NCI-H1930 (cell line): ENCODE measurements at regions not wholly inside any gene's neighbourhood (a gene's known extent, or its start where the extent isn't known, plus 50 kb on each side); places are given as distances from the start of the nearest gene placed in this dataset.

Source experiments
- DNase-seq, 2 experiments: peaks; one replicate each; lab custom pipeline; 2025; lab: John Stamatoyannopoulos, UW

DNA sequence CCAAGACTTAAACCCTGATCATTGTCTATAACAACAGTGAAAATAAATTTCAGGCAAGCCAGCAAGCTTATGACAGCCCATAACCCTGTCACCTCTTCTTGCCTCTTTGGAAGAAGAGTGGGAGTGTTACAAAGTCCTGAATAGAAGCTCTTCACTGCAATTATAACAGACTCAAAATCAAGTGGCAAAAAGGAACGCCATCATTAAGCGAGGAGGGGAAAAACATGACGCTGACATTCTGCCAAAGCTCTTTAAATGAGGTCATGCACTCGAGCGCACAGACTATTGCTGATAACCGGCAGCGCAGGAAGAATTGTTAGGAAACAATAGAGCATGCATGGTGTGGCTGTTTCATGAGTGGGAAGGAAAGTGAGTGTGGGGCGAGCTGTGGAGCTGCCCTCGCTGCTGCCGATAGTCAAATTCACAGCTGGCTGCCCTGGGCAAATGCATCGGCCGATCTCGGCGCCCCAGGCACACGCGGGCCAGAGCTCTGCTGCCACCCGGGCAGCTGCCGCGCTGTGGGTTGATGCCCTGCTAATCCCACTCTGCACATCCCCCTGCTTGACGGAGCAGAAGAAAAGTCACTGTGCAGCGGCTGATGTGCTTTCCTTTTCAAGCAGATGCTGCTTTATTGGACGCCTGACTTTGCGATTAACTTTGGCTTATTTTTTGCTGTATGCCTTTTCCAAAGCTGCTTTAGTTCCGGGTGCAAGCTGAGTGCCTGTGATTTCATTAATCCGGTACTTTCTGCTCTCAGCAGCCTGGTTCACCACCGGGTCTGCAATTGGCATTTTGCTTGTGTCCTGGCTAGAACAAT is 102.4 kb upstream of the ST6GALNAC5 start:
- no peak for DNase-seq

DNA sequence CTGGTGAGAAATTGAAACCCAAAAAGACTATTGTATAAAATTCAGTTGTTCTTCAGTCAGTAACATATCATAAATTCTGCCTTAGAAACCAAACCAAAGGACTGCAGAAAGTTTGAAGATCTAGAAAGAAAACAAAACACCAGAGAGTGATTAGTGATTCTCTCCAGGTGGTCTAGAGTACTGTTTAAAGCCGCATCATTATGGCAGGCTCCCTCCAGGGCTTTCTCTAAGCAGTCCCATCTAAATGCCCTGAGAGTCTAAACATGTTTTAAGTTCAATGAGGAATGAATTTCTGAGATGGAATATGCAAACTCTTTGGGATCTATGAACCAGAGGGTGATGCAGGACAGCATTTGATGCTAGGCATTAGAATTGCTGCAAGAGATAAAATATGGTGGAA is 100.9 kb upstream of the ST6GALNAC5 start:
- DNase-seq = no peak

DNA sequence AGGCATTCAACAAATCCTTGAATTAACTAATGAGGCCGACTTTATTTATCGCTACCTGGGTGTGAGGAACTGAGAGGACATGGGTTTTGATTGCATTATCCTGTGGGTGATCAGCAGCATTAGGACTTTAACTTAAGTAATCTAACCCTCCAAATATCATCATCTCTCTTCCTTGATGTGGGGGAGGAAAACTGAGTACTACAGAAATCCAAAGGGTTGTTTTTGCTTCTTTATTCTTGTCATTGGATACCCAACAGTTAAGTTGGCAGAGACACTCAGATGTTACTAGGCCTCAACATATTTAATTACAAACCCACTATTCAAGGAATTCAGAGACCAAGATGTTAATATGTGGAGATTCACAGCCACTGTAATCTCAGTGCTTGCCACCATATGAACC is 97.4 kb upstream of the ST6GALNAC5 start:
- DNase-seq = no peak

DNA sequence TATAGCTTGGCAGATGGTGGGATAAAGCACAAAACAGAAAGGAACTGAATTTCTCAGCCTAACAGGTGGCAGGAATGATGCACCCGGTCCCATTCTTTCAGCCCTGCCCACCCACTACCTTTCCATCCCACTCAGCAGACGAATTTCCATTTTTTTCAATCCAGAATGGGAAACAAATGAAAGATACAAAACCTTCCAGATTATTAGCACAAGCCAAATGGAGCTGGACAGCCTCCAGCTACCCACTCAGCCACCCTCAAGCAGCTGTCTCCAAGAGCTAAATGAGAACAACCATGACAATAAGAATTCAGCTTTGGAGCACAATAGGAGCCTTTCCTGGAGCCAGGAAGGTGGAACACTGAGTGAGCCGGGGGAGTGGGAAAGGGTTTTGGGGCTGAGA is 96.3 kb upstream of the ST6GALNAC5 start:
- no peak for DNase-seq

DNA sequence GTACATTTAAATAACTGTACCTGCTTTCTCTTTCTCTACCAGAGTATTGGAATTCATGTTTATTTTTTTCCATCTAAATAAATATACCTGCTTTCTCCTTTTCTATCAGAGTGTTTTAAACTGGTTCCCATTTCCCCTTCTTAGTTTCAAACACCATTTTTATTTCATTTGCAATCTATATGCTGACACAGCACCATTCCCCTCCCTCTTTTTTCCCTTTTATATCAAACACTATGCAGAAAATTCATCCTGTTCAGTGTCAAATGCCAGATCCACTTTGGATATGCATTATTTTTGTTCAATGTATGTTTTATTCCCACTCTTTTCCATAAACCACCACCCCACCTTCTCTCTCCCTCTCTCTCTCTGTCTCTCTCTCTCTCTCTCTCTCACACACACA is 85.8 kb upstream of the ST6GALNAC5 start:
- no peak for DNase-seq

DNA sequence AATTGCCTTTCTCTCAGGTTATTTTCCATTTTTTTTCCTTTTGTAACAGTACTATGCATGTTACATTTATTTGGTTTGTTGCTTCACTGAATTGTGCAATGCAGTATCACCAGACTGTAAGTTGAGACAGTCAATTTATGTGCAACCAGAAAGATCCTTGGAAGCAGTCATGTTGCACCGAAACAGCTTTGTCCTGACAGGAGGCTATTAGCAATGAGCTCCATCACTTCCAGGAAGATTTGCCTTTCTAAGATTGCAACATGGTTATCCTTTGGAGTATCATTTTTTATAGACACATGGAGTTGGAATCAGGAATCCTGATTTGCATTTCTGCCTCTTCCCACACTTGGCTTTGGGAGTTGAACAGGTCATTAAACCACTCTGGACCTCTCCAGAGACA is 84.5 kb upstream of the ST6GALNAC5 start:
- no peak for DNase-seq

DNA sequence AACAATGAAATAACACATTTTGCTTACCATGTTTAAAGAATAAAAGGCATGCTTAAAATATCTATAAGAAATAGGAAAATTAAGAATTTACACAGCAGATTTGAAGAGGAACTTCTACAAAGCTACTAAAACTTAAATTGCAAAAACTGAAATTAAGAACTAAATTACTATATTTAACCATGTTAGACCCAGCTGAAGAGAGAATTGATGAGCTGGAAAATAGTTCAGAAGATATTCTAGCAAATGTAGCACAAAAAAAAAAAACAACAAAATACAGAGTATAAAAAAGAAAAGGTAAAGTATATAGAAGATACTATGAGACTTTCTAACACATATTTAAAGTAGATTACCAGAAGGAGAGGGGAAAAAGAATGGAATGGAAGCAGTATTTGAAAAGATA is 82.8 kb upstream of the ST6GALNAC5 start:
- DNase-seq = no peak

DNA sequence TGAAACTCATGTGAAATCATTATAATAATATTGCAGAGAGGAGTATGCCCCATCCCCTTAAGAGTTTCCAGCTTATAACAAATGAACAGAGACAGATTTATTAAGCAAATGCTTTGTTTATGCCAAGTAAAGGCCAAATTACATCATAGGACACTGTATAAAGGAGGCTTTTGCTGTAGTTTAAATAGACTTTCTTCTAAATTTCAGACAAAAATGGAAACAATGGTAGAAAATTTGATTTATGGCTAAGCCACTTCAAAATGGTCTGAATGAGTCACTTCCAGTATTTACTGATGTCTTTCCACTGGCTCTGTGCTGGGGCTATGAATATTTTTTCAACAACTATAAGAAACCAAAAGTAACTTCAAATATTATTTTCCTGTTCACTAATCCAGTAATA is 81.1 kb upstream of the ST6GALNAC5 start:
- no peak for DNase-seq

DNA sequence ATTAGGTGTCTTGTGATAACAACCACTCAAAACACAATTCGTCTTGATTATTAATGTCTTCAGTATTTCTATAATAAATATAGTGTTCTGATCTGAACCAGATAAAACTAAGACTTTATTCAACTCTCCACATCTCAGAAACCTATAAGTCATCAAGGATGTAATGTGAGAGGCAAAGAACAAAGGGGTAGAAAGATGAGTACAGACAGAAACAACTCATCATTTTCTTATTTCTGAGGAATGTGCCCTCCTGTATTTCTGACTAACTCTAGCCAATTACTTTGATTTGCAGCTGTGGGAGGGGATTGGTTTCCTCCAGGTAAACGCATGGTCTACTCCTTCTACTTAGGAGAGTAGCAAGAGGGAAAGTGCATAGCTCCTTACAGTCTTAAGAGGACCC is 73.7 kb upstream of the ST6GALNAC5 start:
- DNase-seq = no peak

DNA sequence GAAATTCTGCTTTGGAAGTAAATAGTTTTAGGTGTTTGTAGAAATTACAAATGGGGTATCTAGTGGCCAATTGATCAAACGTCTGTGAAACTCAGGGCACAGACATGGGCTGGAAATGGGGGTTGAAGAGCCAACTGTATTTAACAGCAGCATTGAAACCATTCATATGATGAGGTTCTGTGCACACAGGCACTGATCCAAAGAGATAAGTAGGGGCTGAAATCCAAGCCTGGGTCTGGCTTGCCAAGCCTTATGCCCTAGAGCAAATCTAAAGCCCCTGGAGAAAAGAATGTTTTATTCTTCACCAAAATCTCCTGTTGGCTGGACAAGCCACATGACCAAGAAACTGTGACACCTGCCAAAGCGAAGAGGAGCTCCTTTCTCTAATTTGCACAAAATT is 67.6 kb upstream of the ST6GALNAC5 start:
- no peak for DNase-seq

DNA sequence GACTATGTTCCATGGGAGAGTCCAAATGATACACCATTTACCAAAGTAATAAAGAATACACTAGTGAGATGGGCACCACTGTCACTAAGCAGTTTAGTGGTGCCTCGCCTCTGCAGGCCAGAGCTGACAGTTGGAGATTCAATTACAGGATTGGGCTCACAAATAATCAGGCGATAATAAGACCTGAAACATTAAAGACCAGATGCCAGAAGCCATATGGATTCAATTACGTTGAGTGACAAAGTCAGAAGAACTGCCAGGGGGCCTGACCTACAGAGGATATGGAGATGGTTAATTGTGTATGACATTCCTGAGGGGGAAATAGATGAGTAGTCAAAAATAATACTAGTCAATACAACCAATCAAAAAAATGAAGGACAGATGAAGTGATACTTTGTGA is 65.2 kb upstream of the ST6GALNAC5 start:
- DNase-seq = no peak

DNA sequence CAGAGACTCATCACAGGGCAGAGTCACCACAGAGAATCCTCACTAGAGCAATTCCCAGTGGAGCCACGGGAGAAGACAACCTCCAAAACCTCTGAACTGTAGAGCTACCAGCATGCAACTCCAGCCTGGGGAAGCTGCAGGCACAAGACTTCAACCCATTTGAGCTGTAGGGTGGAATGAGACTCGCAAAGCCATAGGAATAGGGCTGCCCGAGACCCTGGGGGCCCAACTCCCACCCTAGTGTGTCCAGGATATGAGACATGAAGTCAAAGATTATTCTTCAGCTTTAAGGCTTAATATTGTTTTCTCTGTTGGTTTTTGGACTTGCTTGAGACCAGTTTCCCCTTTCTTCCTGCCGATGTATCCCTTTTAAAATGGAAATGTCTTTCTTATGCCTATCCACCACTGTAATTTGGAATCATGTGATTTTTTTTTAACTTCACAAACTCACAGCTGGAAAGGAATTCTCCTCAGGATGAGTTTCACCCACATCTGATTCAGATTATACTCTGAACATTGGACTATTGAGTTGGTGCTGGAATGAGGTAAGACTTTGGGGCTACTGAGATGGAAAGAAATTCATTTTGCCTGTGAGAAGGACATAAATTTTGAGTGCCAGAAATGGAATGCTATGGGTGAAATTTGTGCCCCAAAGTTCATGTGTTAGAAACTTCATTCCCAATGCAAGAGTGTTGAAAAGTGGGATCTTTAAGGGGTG is 59.6 kb upstream of the ST6GALNAC5 start:
- no peak for DNase-seq
